OCI-LY1 (cell line): ENCODE measurements at regions not wholly inside any gene's neighbourhood (a gene's known extent, or its start where the extent isn't known, plus 50 kb on each side); places are given as distances from the start of the nearest gene placed in this dataset.

Experiments used
- EZH2 ChIP-seq: fragments of 200-600 bp; sonication (generic), shearing (Covaris generic); IDR thresholded peaks from 2 replicates; pipeline ENCODE4 v1.8.0; 2017; ENCODE audit warnings: borderline replicate concordance, mixed run types, mild to moderate bottlenecking, antibody characterized with exemption, low read length, moderate library complexity, mixed read lengths
- TF ChIP-seq, protein P1 (sequence below): fragments of 200-600 bp; sonication (generic), shearing (Covaris generic); IDR thresholded peaks from 2 replicates; pipeline ENCODE4 v1.5.1; 2017; ENCODE audit warnings: mild to moderate bottlenecking, antibody characterized with exemption, low read length, moderate library complexity, mixed read lengths

DNA sequence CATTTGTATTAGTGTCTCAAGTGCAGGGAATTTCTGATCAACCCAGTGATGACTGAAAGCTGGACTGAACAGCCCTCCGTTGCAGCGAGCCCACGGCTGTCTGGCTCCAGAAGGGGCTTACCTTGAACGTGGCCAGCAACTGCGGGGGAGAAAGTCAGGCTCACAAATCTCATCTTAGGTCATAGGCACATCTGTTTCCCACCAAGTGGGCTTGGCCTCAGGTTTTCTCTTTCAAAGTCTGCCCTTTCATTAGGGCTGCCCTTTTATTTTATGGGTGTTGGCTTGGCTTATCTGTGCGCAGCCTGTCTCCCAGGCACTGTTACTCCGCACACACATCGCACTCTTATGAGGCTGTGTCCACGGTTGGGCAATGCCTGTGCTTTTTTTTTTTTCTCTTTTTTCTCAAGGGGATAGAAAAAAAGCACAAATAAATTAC lies 178.0 kb downstream of the JCAD start:
- TF ChIP-seq, protein P1, sequence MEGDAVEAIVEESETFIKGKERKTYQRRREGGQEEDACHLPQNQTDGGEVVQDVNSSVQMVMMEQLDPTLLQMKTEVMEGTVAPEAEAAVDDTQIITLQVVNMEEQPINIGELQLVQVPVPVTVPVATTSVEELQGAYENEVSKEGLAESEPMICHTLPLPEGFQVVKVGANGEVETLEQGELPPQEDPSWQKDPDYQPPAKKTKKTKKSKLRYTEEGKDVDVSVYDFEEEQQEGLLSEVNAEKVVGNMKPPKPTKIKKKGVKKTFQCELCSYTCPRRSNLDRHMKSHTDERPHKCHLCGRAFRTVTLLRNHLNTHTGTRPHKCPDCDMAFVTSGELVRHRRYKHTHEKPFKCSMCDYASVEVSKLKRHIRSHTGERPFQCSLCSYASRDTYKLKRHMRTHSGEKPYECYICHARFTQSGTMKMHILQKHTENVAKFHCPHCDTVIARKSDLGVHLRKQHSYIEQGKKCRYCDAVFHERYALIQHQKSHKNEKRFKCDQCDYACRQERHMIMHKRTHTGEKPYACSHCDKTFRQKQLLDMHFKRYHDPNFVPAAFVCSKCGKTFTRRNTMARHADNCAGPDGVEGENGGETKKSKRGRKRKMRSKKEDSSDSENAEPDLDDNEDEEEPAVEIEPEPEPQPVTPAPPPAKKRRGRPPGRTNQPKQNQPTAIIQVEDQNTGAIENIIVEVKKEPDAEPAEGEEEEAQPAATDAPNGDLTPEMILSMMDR: no peak
- TF ChIP-seq EZH2: no peak
